A549 (cell line): ENCODE measurements at regions not wholly inside any gene's neighbourhood (a gene's known extent, or its start where the extent isn't known, plus 50 kb on each side); places are given as distances from the start of the nearest gene placed in this dataset.

Experiments
- POLR2A ChIP-seq: IDR thresholded peaks from 2 replicates; pipeline ENCODE4 v1.6.1; 2012; ENCODE audit warnings: mild to moderate bottlenecking, low read length
- TF ChIP-seq, protein P1 (sequence below): fragments of >200 bp; sonication (Bioruptor Twin); formaldehyde crosslinking; IDR thresholded peaks from 3 replicates; pipeline ENCODE4 v1.5.1; 2016
- TF ChIP-seq, protein P2 (sequence below): fragments of 200-600 bp; sonication (generic); IDR thresholded peaks from 2 replicates; pipeline ENCODE4 v1.6.1; 2016; ENCODE audit warnings: antibody characterized with exemption, mild to moderate bottlenecking, moderate library complexity

DNA sequence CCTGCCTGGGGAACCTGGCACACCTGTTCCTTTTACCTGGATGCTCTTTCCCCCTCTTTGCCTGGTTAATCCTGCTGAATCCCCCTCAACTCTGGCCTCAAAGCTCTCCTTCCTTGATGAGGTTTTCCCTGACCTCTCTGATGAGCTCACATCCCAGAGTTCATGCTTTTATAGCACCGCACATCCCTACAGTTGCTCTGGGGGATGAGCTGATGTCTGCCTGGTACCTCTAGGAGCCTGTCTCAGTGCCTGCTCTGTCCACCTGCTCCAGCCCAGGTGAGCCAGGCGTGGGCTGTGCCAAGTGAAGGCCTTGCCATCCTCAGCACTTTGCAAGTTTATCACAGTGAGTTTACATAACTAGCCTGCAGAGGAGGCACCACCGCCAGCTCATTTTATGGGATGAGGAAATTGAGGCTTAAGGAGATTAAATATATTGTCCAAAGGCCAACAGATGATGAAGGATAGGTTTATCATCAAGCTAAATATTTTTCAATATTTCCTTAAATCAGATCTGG is 58.6 kb upstream of the TMPRSS2 start:
- no peak for TF ChIP-seq POLR2A
- TF ChIP-seq, protein P1, sequence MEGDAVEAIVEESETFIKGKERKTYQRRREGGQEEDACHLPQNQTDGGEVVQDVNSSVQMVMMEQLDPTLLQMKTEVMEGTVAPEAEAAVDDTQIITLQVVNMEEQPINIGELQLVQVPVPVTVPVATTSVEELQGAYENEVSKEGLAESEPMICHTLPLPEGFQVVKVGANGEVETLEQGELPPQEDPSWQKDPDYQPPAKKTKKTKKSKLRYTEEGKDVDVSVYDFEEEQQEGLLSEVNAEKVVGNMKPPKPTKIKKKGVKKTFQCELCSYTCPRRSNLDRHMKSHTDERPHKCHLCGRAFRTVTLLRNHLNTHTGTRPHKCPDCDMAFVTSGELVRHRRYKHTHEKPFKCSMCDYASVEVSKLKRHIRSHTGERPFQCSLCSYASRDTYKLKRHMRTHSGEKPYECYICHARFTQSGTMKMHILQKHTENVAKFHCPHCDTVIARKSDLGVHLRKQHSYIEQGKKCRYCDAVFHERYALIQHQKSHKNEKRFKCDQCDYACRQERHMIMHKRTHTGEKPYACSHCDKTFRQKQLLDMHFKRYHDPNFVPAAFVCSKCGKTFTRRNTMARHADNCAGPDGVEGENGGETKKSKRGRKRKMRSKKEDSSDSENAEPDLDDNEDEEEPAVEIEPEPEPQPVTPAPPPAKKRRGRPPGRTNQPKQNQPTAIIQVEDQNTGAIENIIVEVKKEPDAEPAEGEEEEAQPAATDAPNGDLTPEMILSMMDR = no peak
- TF ChIP-seq, protein P2, sequence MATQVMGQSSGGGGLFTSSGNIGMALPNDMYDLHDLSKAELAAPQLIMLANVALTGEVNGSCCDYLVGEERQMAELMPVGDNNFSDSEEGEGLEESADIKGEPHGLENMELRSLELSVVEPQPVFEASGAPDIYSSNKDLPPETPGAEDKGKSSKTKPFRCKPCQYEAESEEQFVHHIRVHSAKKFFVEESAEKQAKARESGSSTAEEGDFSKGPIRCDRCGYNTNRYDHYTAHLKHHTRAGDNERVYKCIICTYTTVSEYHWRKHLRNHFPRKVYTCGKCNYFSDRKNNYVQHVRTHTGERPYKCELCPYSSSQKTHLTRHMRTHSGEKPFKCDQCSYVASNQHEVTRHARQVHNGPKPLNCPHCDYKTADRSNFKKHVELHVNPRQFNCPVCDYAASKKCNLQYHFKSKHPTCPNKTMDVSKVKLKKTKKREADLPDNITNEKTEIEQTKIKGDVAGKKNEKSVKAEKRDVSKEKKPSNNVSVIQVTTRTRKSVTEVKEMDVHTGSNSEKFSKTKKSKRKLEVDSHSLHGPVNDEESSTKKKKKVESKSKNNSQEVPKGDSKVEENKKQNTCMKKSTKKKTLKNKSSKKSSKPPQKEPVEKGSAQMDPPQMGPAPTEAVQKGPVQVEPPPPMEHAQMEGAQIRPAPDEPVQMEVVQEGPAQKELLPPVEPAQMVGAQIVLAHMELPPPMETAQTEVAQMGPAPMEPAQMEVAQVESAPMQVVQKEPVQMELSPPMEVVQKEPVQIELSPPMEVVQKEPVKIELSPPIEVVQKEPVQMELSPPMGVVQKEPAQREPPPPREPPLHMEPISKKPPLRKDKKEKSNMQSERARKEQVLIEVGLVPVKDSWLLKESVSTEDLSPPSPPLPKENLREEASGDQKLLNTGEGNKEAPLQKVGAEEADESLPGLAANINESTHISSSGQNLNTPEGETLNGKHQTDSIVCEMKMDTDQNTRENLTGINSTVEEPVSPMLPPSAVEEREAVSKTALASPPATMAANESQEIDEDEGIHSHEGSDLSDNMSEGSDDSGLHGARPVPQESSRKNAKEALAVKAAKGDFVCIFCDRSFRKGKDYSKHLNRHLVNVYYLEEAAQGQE = no peak
